Glutamatergic neuron (in vitro differentiated cells): ENCODE measurements at regions not wholly inside any gene's neighbourhood (a gene's known extent, or its start where the extent isn't known, plus 50 kb on each side); places are given as distances from the start of the nearest gene placed in this dataset.

Source experiments
- DNase-seq: peaks from one replicate; pipeline ENCODE4 v3.0.0; 2022
- H3K27ac Mint-ChIP-seq: one replicate; pipeline ENCODE4 v1.8.0; 2020; ENCODE audit warnings: mild to moderate bottlenecking, mixed read lengths, inconsistent platforms; ENCODE audit not compliant: unreplicated experiment
- H3K27me3 Mint-ChIP-seq: one replicate; pipeline ENCODE4 v1.8.0; 2020; ENCODE audit warnings: mild to moderate bottlenecking, moderate library complexity, mixed read lengths, inconsistent platforms; ENCODE audit not compliant: unreplicated experiment
- H3K36me3 Mint-ChIP-seq: one replicate; pipeline ENCODE4 v1.8.0; 2020; ENCODE audit warnings: mild to moderate bottlenecking, mixed read lengths, inconsistent platforms; ENCODE audit not compliant: unreplicated experiment
- H3K4me1 Mint-ChIP-seq: one replicate; pipeline ENCODE4 v1.8.0; 2020; ENCODE audit warnings: mild to moderate bottlenecking, low read depth, mixed read lengths, inconsistent platforms; ENCODE audit not compliant: unreplicated experiment
- H3K4me3 Mint-ChIP-seq: one replicate; pipeline ENCODE4 v1.8.0; 2020; ENCODE audit warnings: mild to moderate bottlenecking, mixed read lengths, inconsistent platforms; ENCODE audit not compliant: unreplicated experiment
- H3K9me3 Mint-ChIP-seq: one replicate; pipeline ENCODE4 v1.8.0; 2020; ENCODE audit warnings: mild to moderate bottlenecking, moderate library complexity, mixed read lengths, inconsistent platforms; ENCODE audit not compliant: unreplicated experiment
- CTCF ChIP-seq: fragments of 200-600 bp; sonication (generic); IDR thresholded peaks from one replicate; pipeline ENCODE4 v1.5.0; 2021; ENCODE audit not compliant: partially characterized antibody, unreplicated experiment

- H3K9me3 Mint-ChIP-seq = no peaks in the 10 kb centered on the region
- no peaks in the 10 kb centered on the region for H3K27me3 Mint-ChIP-seq
- H3K36me3 Mint-ChIP-seq = no peaks in the 10 kb centered on the region
- H3K4me3 Mint-ChIP-seq = no peak overlapping the region
- no peak for TF ChIP-seq CTCF
- H3K27ac Mint-ChIP-seq = no peak overlapping the region
- no peak for DNase-seq
- H3K4me1 Mint-ChIP-seq = no peaks in the 10 kb centered on the region
These were observed 235.6 kb upstream of the LRTM1 start for GRCh38 chr3:55163421-55163820.

- Mint-ChIP-seq H3K4me1 (no peaks in the 10 kb centered on the region), H3K36me3 (no peaks in the 10 kb centered on the region), H3K9me3 (no peaks in the 10 kb centered on the region), H3K27ac (no peak overlapping the region), H3K4me3 (no peak overlapping the region), H3K27me3 (no peaks in the 10 kb centered on the region)
- TF ChIP-seq CTCF = no peak
- no peak for DNase-seq
These were observed 234.4 kb upstream of the LRTM1 start for GRCh38 chr3:55162031-55162795.

- Mint-ChIP-seq H3K9me3 (no peaks in the 10 kb centered on the region), H3K4me1 (no peaks in the 10 kb centered on the region), H3K27ac (no peak overlapping the region), H3K27me3 (no peaks in the 10 kb centered on the region), H3K4me3 (no peak overlapping the region), H3K36me3 (no peaks in the 10 kb centered on the region)
- no peak for DNase-seq
- TF ChIP-seq CTCF = no peak
These were observed 233.4 kb upstream of the LRTM1 start for GRCh38 chr3:55161231-55161630.

GRCh38 chr3:55160241-55160983, 232.6 kb upstream of the LRTM1 start:
- no peaks in the 10 kb centered on the region for H3K9me3 Mint-ChIP-seq
- H3K4me1 Mint-ChIP-seq = no peaks in the 10 kb centered on the region
- DNase-seq = no peak
- H3K36me3 Mint-ChIP-seq = no peaks in the 10 kb centered on the region
- TF ChIP-seq CTCF = no peak
- H3K27ac Mint-ChIP-seq = no peak overlapping the region
- H3K27me3 Mint-ChIP-seq = no peaks in the 10 kb centered on the region
- no peak overlapping the region for H3K4me3 Mint-ChIP-seq

- Mint-ChIP-seq H3K27ac (no peak overlapping the region), H3K4me3 (no peak overlapping the region)
- TF ChIP-seq CTCF = no peak
These were observed 231.9 kb upstream of the LRTM1 start for GRCh38 chr3:55159711-55160110.

More at GRCh38 chr3:55159711-55160110, 231.9 kb upstream of the LRTM1 start:
- H3K27me3 Mint-ChIP-seq = no peaks in the 10 kb centered on the region
- H3K4me1 Mint-ChIP-seq = no peaks in the 10 kb centered on the region
- H3K36me3 Mint-ChIP-seq = no peaks in the 10 kb centered on the region
- no peaks in the 10 kb centered on the region for H3K9me3 Mint-ChIP-seq
- DNase-seq = no peak
